T-helper 1 cell treated with Interleukin-12 subunit alpha and Interleukin-12 subunit beta and Interleukin-4 antibody, amounts not matched to agents 30 μg/mL and 1 μg/mL, for 36 hours (primary cell): ENCODE measurements at regions not wholly inside any gene's neighbourhood (a gene's known extent, or its start where the extent isn't known, plus 50 kb on each side); places are given as distances from the start of the nearest gene placed in this dataset.
"Not testable (repeated sequence)": the region's sequence is repeated elsewhere in the genome, so short reads cannot be mapped to it uniquely, and the experiment has no call there.

Source experiments
- H3K27ac Mint-ChIP-seq: one replicate; pipeline ENCODE4 v1.8.0; 2021; ENCODE audit warnings: mild to moderate bottlenecking, mixed read lengths
- H3K27me3 Mint-ChIP-seq: one replicate; pipeline ENCODE4 v1.8.0; 2021; ENCODE audit warnings: low read depth, mixed read lengths
- H3K36me3 Mint-ChIP-seq: one replicate; pipeline ENCODE4 v1.8.0; 2021; ENCODE audit warnings: low read depth, mixed read lengths
- H3K4me1 Mint-ChIP-seq: one replicate; pipeline ENCODE4 v1.8.0; 2021; ENCODE audit warnings: low read depth, mixed read lengths
- H3K4me3 Mint-ChIP-seq: one replicate; pipeline ENCODE4 v1.8.0; 2021; ENCODE audit warnings: mild to moderate bottlenecking, moderate library complexity, mixed read lengths
- H3K9me3 Mint-ChIP-seq: one replicate; pipeline ENCODE4 v1.8.0; 2021; ENCODE audit warnings: mixed read lengths

DNA sequence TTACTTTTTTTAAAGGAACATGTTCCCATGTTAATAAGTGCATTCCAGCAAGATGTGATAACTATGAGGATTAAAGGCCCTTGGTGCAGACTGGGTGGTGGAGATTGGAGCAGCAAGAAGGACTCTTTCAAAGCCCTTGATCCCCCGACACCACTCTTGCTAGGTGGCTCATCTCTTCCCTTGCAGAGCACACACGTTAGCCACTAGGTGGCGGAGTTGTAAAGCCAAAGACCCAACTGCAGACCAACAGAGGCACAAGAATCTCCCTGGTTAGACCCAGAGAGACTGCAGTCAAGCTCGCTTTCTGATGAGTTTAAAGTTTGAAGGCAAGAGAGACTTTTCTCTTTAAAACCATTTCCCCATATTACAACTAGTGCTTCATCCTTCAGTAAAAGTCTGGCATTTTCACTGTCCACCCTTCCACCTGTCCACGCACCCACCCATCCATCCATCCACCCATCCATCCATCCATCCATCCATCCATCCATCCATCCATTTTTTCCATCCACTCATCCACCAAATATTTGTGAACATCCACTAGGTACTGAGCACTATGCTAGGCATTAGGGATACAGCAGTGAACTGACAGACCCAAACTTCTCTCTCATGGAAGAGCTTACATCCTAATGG is 226.9 kb downstream of the MSX2 start:
- Mint-ChIP-seq H3K4me1 (no peaks in the 10 kb centered on the region), H3K36me3 (no peaks in the 10 kb centered on the region), H3K9me3 (no peaks in the 10 kb centered on the region), H3K27me3 (peaks cover 6% of the 10 kb centered on the region), H3K27ac (no peak overlapping the region), H3K4me3 (no peak overlapping the region)

- H3K4me1 Mint-ChIP-seq, result no peaks in the 10 kb centered on the region
- no peak overlapping the region for H3K4me3 Mint-ChIP-seq
- no peaks in the 10 kb centered on the region for H3K9me3 Mint-ChIP-seq
- H3K27ac Mint-ChIP-seq, result no peak overlapping the region
- no peaks in the 10 kb centered on the region for H3K36me3 Mint-ChIP-seq
- peaks cover 13% of the 10 kb centered on the region for H3K27me3 Mint-ChIP-seq
Observed at GRCh38 chr5:174947548-174947947, 223.2 kb downstream of the MSX2 start.

DNA sequence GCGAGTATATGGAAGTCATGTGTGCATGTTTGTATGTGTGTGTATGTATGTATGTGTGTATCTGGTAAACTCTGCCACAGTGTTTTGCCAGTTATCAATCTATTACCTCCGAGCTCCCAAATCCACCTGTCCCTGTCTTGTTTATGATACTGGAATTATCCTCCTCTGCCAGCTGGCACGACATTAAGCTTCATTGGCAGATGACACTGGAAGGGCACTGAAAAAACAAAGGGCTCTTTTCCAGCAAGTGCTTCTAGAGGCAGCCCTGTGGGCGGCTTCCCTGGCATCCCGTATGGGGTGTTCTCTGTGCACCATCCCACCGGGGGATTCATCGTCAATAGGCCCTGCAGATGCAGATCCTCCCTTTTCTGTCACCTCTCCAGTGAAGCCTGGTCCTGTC is 221.5 kb downstream of the MSX2 start:
- no peaks in the 10 kb centered on the region for H3K4me1 Mint-ChIP-seq
- H3K4me3 Mint-ChIP-seq, result no peak overlapping the region
- H3K27me3 Mint-ChIP-seq, result peaks cover 13% of the 10 kb centered on the region
- H3K36me3 Mint-ChIP-seq, result no peaks in the 10 kb centered on the region
- H3K9me3 Mint-ChIP-seq, result no peaks in the 10 kb centered on the region
- no peak overlapping the region for H3K27ac Mint-ChIP-seq

GRCh38 chr5:174943785-174944184 is 219.4 kb downstream of the MSX2 start:
- Mint-ChIP-seq H3K4me3 (no peak overlapping the region), H3K27me3 (peaks cover 7% of the 10 kb centered on the region), H3K36me3 (no peaks in the 10 kb centered on the region), H3K4me1 (no peaks in the 10 kb centered on the region), H3K27ac (no peak overlapping the region), H3K9me3 (no peaks in the 10 kb centered on the region)

- not testable (repeated sequence) for H3K4me3 Mint-ChIP-seq, H3K9me3 Mint-ChIP-seq, H3K4me1 Mint-ChIP-seq, H3K27me3 Mint-ChIP-seq, H3K27ac Mint-ChIP-seq, H3K36me3 Mint-ChIP-seq
Observed at GRCh38 chr5:174943002-174943401, 218.6 kb downstream of the MSX2 start.

DNA sequence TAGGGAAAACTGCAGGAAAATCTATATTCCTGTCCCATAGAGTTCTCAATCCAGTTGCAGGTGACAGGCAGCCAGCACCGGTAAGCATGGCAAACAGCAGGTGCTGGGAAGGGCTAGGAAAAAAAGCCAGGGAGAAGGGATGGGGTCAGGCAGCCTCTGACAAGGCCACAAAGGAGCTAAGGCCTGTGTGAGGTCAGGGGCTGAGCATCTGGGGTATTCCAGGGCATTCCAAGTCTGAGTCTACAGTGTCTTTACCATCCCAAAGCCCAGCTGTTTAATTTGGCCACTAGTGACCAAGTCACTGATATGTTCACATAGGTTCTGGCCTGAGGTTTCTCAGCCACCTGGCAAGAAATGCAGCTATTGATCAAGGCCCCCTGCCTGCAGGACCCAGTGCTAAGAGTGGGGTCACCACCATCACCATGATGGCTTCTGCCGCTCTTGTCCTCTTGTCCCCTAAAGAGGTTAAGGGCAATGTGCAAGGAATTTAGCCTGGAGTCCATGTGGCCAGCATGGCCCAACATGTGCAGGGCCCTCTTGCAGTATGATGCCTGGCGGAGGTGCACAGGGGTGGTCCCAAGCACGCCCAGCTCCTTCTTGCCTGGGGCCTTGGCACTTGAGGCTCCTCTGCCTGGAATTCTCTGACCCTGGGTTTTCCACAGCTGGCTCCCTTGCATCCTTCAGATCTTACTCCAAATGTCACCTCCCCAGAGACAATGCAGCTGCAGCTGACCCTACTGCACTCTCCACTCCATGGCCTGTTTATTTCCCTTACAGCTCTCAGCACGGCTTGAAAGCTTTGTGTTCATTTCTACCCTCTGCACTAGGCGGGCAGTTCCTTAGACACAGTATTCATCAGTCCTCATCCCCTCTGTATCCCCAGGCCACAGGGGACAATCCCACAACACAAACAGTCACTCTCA is 213.1 kb downstream of the MSX2 start:
- H3K27me3 Mint-ChIP-seq, result peaks cover 8% of the 10 kb centered on the region
- no peaks in the 10 kb centered on the region for H3K4me1 Mint-ChIP-seq
- no peak overlapping the region for H3K27ac Mint-ChIP-seq

DNA sequence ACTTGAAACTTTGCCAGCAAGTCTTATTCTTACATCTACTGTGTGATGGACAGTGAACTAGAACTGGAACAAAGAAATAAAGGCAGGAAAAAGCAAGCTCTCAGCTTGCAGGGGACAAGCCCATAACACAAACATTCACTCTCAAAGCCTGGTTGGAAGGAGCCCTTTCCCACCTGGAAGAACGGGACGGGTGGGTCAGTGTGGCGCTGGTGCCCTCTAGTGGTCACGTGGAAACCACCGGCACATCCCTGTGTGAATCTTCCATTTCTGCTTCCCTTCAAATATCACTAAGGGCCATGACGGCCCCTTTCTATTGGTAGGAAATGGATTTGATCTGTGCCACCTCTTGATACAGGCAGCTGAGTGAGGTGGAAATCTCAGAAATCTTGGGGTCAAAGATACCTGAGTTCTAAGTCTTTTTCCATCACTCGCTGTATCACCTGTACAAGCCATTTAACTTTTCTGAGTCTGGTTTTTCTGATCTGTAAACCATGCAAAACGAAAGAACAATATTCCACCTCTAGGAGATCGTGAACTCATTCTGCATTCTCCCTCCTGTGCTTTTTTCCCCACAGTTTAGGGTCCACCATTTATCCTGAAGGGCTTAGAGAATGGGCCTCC is 211.6 kb downstream of the MSX2 start:
- no peak overlapping the region for H3K4me3 Mint-ChIP-seq
- H3K27ac Mint-ChIP-seq, result no peak overlapping the region
- peaks cover 8% of the 10 kb centered on the region for H3K27me3 Mint-ChIP-seq
- H3K9me3 Mint-ChIP-seq, result no peaks in the 10 kb centered on the region
- no peaks in the 10 kb centered on the region for H3K4me1 Mint-ChIP-seq
- no peaks in the 10 kb centered on the region for H3K36me3 Mint-ChIP-seq

More for the DNA sequence above, 213.1 kb downstream of the MSX2 start:
- no peaks in the 10 kb centered on the region for H3K9me3 Mint-ChIP-seq
- no peaks in the 10 kb centered on the region for H3K36me3 Mint-ChIP-seq
- no peak overlapping the region for H3K4me3 Mint-ChIP-seq

- not testable (repeated sequence) for H3K36me3 Mint-ChIP-seq, H3K27ac Mint-ChIP-seq, H3K4me1 Mint-ChIP-seq, H3K27me3 Mint-ChIP-seq, H3K9me3 Mint-ChIP-seq, H3K4me3 Mint-ChIP-seq
Observed at GRCh38 chr5:174931033-174931432, 206.7 kb downstream of the MSX2 start.

GRCh38 chr5:174925586-174925985 is 201.2 kb downstream of the MSX2 start:
- H3K4me1 Mint-ChIP-seq, result no peaks in the 10 kb centered on the region
- H3K27ac Mint-ChIP-seq, result no peak overlapping the region
- H3K36me3 Mint-ChIP-seq, result no peaks in the 10 kb centered on the region
- no peaks in the 10 kb centered on the region for H3K9me3 Mint-ChIP-seq
- no peaks in the 10 kb centered on the region for H3K27me3 Mint-ChIP-seq
- no peak overlapping the region for H3K4me3 Mint-ChIP-seq

- H3K4me3 Mint-ChIP-seq, result no peak overlapping the region
- H3K27me3 Mint-ChIP-seq, result peaks cover 6% of the 10 kb centered on the region
- no peak overlapping the region for H3K27ac Mint-ChIP-seq
- no peaks in the 10 kb centered on the region for H3K4me1 Mint-ChIP-seq
- no peaks in the 10 kb centered on the region for H3K36me3 Mint-ChIP-seq
- no peaks in the 10 kb centered on the region for H3K9me3 Mint-ChIP-seq
Observed at GRCh38 chr5:174922955-174923354, 198.6 kb downstream of the MSX2 start.

GRCh38 chr5:174920906-174921550 is 196.6 kb downstream of the MSX2 start:
- Mint-ChIP-seq H3K4me3 (no peak overlapping the region), H3K4me1 (no peaks in the 10 kb centered on the region), H3K27me3 (peaks cover 6% of the 10 kb centered on the region), H3K9me3 (no peaks in the 10 kb centered on the region), H3K36me3 (no peaks in the 10 kb centered on the region), H3K27ac (no peak overlapping the region)

GRCh38 chr5:174919351-174919750 is 195.0 kb downstream of the MSX2 start:
- Mint-ChIP-seq H3K27ac (no peak overlapping the region), H3K4me3 (no peak overlapping the region)

GRCh38 chr5:174918655-174919054 is 194.3 kb downstream of the MSX2 start:
- Mint-ChIP-seq H3K4me1 (no peaks in the 10 kb centered on the region), H3K9me3 (no peaks in the 10 kb centered on the region), H3K27ac (no peak overlapping the region), H3K36me3 (no peaks in the 10 kb centered on the region), H3K27me3 (peaks cover 6% of the 10 kb centered on the region), H3K4me3 (no peak overlapping the region)

More at GRCh38 chr5:174919351-174919750, 195.0 kb downstream of the MSX2 start:
- H3K9me3 Mint-ChIP-seq, result no peaks in the 10 kb centered on the region
- H3K36me3 Mint-ChIP-seq, result no peaks in the 10 kb centered on the region
- H3K4me1 Mint-ChIP-seq, result no peaks in the 10 kb centered on the region
- H3K27me3 Mint-ChIP-seq, result peaks cover 6% of the 10 kb centered on the region

DNA sequence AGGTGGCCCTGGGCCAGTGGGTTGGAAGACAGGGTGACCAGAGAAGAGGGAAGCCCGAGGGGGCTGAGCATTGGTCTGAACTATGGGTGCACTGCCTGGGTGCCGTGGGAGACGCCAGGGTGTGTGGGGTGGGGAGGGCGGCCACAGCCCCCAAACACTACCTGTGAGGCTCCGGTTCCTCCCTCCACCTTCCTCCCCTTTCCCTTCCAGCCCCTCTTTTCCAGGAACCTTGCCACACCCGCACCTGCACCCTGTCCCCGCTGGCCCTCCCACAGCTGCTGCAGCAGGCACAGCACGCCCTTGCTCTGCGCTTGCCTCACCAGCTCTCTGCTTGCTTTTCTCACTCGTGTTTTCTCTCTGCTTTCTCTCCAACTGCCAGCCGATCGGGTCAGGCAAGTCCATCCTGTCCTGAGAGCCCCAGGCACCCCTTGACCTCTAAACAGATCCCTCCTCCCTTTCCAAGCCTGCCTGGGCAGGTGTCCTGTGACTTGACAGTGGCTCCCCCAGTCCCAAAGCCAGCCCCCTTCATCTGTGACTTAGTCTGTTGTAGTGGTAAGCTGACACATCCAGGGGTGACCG is 193.7 kb downstream of the MSX2 start:
- Mint-ChIP-seq H3K4me1 (no peaks in the 10 kb centered on the region), H3K27me3 (peaks cover 7% of the 10 kb centered on the region), H3K36me3 (no peaks in the 10 kb centered on the region), H3K4me3 (no peak overlapping the region), H3K27ac (no peak overlapping the region), H3K9me3 (no peaks in the 10 kb centered on the region)
